ES-I3 (cell line): ENCODE measurements at regions not wholly inside any gene's neighbourhood (a gene's known extent, or its start where the extent isn't known, plus 50 kb on each side); places are given as distances from the start of the nearest gene placed in this dataset.

Experiments
- H3K36me3 ChIP-seq: 2 replicates; pipeline ENCODE4 v1.6.1; 2013; ENCODE audit warnings: mild to moderate bottlenecking, low read length, control low read depth, moderate library complexity; ENCODE audit not compliant: insufficient read depth
- H3K4me1 ChIP-seq: 2 replicates; pipeline ENCODE4 v1.6.1; 2013; ENCODE audit warnings: mild to moderate bottlenecking, control low read depth, low read length; ENCODE audit not compliant: insufficient read depth
- H3K9ac ChIP-seq: 2 replicates; pipeline ENCODE4 v1.6.1; 2013; ENCODE audit warnings: low read depth, mild to moderate bottlenecking, low read length, moderate library complexity
- H3K9me3 ChIP-seq: 2 replicates; pipeline ENCODE4 v1.6.1; 2013; ENCODE audit warnings: mild to moderate bottlenecking, low read length, moderate library complexity; ENCODE audit not compliant: control insufficient read depth, insufficient read depth

GRCh38 chr20:50303573-50304500 lies 113.2 kb downstream of the CEBPB start:
- H3K9ac ChIP-seq = no peak overlapping the region
- H3K4me1 ChIP-seq = peaks cover 19% of the 10 kb centered on the region
- H3K36me3 ChIP-seq = no peaks in the 10 kb centered on the region
- no peaks in the 10 kb centered on the region for H3K9me3 ChIP-seq

- no peaks in the 10 kb centered on the region for H3K9me3 ChIP-seq
- H3K9ac ChIP-seq = no peak overlapping the region
- H3K4me1 ChIP-seq = peaks cover 25% of the 10 kb centered on the region
- H3K36me3 ChIP-seq = no peaks in the 10 kb centered on the region
Observed at GRCh38 chr20:50304501-50304856, 113.8 kb downstream of the CEBPB start.

- no peaks in the 10 kb centered on the region for H3K36me3 ChIP-seq
- H3K9ac ChIP-seq = no peak overlapping the region
- H3K9me3 ChIP-seq = no peaks in the 10 kb centered on the region
- H3K4me1 ChIP-seq = peaks cover 27% of the 10 kb centered on the region
Observed at GRCh38 chr20:50304923-50305635, 114.4 kb downstream of the CEBPB start.

- Histone ChIP-seq H3K36me3 (no peaks in the 10 kb centered on the region), H3K9me3 (no peaks in the 10 kb centered on the region), H3K9ac (no peak overlapping the region), H3K4me1 (peaks cover 27% of the 10 kb centered on the region)
Observed at GRCh38 chr20:50305636-50306477, 115.2 kb downstream of the CEBPB start.

- Histone ChIP-seq H3K4me1 (peaks cover 27% of the 10 kb centered on the region), H3K9ac (no peak overlapping the region), H3K9me3 (no peaks in the 10 kb centered on the region), H3K36me3 (no peaks in the 10 kb centered on the region)
Observed at GRCh38 chr20:50306478-50307423, 116.1 kb downstream of the CEBPB start.

- Histone ChIP-seq H3K9me3 (no peaks in the 10 kb centered on the region), H3K4me1 (peaks cover 27% of the 10 kb centered on the region), H3K36me3 (no peaks in the 10 kb centered on the region), H3K9ac (no peak overlapping the region)
Observed at GRCh38 chr20:50308166-50308512, 117.5 kb downstream of the CEBPB start.

GRCh38 chr20:50308513-50309279 lies 118.1 kb downstream of the CEBPB start:
- Histone ChIP-seq H3K36me3 (no peaks in the 10 kb centered on the region), H3K4me1 (peaks cover 27% of the 10 kb centered on the region), H3K9me3 (no peaks in the 10 kb centered on the region), H3K9ac (peak overlapping the region; percentile 40)

GRCh38 chr20:50309280-50309763 lies 118.7 kb downstream of the CEBPB start:
- Histone ChIP-seq H3K9me3 (no peaks in the 10 kb centered on the region), H3K36me3 (no peaks in the 10 kb centered on the region), H3K4me1 (peaks cover 27% of the 10 kb centered on the region), H3K9ac (peak overlapping the region; percentile 40; the same call in 1 of the 2 replicates)

- Histone ChIP-seq H3K9ac (no peak overlapping the region), H3K9me3 (no peaks in the 10 kb centered on the region), H3K4me1 (peaks cover 24% of the 10 kb centered on the region), H3K36me3 (no peaks in the 10 kb centered on the region)
Observed at GRCh38 chr20:50309764-50310672, 119.4 kb downstream of the CEBPB start.

GRCh38 chr20:50310673-50311051 lies 120.0 kb downstream of the CEBPB start:
- no peak overlapping the region for H3K9ac ChIP-seq
- H3K9me3 ChIP-seq = no peaks in the 10 kb centered on the region
- H3K4me1 ChIP-seq = peaks cover 22% of the 10 kb centered on the region
- no peaks in the 10 kb centered on the region for H3K36me3 ChIP-seq

GRCh38 chr20:50311308-50312001 lies 120.8 kb downstream of the CEBPB start:
- Histone ChIP-seq H3K9me3 (no peaks in the 10 kb centered on the region), H3K36me3 (no peaks in the 10 kb centered on the region), H3K9ac (no peak overlapping the region), H3K4me1 (peaks cover 15% of the 10 kb centered on the region)
